DMS53 (cell line): ENCODE measurements at regions not wholly inside any gene's neighbourhood (a gene's known extent, or its start where the extent isn't known, plus 50 kb on each side); places are given as distances from the start of the nearest gene placed in this dataset.

Experiments used
- DNase-seq: peaks from one replicate; lab custom pipeline; 2025; lab: John Stamatoyannopoulos, UW

DNA sequence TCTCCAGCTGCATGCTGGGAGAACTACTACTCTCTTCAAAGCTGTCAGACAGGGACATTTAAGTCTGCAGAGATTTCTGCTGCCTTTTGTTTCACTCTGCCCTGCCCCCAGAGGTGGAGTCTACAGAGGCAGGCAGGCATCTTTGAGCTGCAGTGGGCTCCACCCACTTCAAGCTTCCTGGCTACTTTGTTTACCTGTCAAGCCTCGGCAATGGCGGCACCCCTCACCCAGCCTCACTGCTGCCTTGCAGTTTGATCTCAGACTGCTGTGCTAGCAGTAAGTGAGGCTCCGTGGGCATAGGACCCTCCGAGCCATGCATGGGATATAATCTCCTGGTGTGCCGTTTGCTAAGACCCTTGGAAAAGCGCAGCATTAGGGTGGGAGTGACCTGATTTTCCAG, 61.7 kb downstream of the DMRTA1 start:
- DNase-seq: peak; percentile 82

DNA sequence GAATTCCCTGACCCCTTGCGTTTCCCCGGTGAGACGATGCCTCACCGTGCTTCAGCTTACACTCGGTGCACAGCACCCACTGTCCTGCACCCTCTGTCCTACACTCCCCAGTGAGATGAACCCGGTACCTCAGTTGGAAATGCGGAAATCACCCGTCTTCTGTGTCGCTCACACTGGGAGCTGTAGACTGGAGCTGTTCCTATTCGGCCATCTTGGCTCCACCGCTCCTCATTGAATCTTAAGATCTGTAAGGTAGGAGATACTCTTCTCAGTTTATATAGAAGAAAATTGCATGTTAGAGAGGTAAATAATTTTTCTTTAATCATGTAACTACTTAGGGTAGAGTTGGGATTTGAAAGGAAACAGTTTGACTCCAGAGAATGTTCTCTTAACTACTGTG, 62.2 kb downstream of the DMRTA1 start:
- DNase-seq: peak; percentile 55

DNA sequence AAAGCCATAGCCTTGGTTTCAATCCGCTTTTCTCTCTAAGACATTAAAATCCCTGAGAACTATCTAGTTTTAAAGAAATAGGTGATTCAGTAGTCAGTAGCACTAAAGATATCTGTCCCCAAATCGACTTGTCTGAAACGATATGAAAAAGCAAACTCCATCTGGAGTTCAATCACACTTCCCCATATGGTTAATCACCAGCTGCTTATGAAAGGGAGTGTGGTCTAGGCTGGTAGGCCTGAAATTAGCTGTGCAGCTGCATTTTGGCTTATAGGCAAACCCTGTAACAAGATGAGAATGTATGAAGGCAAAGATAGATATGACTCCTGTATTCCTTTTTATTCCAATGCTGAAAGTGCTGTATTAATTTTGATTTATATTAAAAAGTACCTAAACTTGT, 65.9 kb downstream of the DMRTA1 start:
- no peak for DNase-seq

DNA sequence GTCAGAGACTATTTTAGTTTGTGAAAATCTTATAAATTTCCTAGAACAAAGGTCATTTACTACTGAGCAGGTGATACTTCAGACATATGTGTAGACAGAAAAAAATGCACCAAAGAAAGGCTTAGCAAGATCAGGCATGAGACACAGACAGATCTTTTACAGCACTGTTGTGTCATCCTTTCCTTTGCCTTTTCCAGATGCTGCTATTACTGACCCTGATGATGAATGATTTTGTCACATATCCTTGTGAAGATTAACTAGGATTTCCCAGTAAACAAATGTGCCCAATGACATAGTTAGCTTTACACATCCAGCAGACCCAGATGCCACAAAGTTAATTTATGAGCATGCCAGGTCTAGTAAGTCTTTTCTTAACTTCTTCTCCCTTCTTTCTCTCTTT, 68.2 kb downstream of the DMRTA1 start:
- DNase-seq: no peak

DNA sequence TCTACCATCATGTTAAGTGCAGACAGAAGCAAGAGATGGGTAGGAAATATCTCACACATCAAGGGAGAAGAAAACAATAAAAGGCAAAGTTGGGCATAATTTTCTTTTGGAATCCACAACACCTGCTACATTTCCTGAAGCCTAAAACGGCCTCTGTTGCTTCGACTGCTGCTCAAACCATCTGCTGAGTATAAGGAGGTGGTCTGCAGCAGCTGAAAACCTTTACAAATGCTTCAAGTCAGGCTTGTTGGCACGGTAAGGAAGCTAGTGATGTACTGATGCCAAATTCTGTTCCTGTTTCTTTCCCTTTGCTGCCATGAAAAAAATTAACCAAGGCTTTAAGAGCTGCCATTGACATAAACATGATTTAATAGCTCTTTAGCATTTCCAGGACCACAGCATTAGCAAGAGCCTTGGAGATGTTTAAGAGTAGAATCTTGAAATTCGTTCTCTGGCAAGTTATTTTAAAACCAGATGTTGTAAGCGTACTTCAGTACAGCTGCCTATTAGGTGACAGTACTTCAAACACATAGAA, 75.6 kb downstream of the DMRTA1 start:
- DNase-seq: no peak

DNA sequence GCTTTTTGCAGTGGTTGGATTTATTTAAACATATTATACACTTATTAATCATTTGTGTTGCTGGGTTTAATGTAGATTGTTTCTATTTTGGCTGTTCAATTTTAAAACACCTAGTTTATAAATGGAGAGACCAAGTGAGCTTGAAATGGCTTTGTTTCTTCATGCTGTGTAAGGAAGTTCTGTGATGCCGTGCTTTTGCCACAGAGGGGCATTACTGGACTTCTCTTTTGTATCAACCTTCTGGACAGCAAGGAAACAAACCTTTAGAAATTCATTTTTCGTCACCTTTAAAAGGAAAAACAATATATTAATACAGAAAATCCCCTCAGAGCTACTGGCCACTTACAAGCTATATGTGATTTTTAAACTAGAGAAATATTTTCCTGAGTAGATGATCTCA, 81.9 kb downstream of the DMRTA1 start:
- DNase-seq: peak; percentile 12

DNA sequence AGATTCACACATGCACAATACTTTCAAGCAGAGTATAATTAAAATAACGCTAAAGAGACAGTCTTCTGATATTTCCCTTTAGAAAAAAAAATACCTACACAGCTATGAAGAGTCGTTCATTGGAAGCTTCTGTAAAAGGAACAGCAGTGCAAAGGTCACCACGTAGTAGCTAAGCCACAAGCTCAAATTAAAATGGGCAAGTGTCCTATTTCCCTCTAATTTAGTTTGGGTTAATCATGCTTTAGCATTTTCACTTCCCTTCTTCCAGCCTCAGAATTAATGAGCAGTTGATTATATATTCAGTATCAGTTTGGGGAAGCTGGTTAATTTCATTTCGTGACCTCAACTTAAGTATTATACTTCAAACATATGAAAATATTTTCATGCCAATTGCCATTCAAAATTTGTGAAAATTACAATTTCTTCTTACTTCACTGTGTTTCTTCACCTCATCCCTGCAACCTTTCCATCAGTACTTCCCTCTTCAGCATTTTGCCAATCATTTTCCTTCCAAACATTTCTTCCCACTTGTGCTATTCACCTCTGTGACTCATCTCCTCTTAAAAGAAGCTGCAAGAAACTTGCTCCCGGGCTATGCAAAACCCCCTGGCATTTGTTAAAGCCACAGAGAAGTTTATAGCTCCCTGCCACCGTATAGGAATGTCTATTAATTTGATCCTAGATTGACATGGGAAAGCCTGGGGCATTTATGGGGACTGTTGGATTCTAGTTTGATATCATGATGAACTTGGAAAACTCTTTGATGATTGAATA, 83.0 kb downstream of the DMRTA1 start:
- no peak for DNase-seq

DNA sequence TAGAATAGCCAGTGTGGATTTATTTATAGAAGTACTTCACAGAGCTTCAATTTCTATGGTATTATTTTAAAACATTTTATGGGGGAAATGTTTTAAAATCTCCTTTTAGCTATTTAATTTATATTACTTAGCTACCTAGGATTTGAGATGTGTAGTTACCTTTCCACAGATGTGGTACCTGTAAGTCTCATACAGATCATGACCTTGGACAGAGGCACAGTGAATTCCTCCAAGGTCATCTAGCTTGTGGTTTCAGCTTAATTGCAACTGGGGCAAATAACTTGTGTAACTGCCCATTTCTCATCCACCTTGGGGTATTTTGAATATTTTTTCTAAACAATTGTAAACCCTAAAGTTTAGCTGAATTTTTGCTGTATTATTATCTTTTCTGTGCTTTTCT, 89.2 kb downstream of the DMRTA1 start:
- DNase-seq: no peak

DNA sequence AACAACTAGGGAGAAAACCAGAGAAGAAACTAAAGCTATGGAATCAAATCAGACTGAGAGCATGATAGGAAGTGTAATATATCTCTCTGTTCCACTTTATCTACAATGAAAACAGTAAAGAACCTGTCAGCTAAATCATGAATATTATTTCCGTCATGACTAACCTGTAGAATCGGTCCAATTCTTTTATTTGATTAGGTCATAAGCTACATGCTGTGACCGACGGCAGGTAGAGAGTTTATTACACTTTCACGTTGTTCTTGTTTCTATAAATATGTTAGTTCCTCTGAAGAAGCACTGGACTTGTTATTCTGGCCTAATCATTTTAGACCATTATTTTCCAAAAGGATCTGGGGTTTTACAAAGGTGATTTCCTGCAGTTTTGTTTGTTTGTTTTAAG, 91.1 kb downstream of the DMRTA1 start:
- DNase-seq: no peak

DNA sequence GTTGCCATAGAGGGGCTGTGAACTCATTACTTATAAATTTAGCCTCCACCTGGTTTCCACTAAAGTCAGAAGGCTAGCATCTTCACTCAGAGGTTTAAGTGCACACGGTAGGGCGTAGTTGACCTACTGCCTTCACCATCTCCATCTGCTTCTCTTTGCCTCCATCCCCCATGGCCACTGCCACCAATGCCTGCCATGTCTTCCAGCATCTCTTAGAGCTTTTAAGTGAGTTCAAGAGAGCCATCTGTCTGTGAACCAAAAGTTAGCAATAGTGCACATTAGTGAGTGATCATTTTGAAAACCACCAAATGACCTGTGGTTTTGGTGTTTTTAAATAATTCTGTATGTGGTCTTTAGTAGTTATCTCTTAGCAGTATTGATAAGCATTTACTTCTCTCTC, 102.0 kb downstream of the DMRTA1 start:
- DNase-seq: no peak

DNA sequence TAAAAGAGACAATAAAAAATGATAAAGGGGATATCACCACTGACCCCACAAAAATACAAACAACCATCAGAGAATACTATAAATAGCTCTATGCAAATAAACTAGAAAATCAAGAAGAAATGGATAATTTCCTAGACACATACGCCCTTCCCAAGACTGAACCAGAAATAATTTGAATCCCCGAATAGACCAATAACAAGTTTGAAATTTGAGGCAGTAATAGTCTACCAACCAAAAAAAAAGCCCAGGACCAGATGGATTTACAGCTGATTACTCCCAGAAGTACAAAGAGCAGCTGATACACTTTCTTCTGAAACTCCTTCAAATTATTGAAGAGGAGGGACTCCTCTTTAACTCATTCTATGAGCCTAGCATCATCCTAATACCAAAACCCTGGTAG, 128.1 kb downstream of the DMRTA1 start:
- no peak for DNase-seq

DNA sequence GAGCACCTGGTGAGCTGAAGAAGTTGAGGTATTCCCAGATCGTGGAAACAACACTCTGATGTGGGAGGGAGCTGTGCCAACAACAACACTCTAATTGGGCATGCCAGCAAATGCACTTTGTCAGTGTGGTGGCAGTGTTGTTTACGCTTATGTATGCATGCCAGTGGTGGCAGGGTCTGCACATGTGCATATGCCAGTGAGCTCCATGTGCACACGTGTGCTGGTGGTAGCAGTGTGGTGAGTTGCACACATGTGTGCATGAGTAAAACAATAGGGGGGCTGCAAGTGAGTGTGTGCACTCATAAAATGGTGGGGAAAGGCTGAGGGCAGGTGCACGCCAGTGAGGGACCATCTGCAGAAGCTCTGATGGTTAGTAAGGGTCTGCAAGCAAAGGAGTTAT, 134.2 kb downstream of the DMRTA1 start:
- DNase-seq: no peak

DNA sequence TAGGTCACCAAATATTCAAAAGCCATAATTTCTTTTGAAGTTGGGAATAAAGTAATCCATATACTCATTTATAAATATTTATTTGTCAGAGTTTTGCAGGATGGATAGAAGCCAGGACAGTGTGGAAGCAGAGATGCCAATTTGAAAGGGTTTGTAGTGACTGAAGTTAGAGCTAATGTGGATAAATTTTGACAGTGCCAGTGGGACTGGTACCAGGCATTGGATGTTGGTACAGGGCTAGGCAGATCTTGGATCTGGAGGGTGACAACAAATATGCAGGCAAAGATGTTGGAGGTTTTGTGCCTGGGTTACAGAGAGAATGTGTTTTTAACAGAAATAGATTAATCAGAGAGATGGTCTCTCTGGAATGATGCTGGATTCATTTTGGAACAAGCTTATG, 135.6 kb downstream of the DMRTA1 start:
- DNase-seq: no peak

DNA sequence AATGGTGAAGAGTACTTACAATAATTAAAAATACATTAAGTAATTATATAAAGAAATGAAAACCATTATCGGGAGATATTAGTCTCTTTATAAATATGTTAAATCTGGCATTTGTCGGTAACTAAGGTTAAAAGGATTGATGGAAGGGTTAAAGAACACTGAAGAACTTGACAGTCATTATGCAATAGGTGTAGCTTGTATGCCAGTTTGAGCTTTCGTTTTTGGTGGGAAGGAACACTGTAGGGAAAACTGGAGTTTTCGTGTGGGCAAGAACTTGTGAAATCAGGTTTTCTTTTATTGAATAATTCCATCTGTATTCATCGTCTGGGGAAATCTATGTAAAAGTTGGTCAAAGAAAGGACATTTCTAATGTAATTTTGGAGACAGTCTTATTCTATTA, 142.3 kb downstream of the DMRTA1 start:
- no peak for DNase-seq

DNA sequence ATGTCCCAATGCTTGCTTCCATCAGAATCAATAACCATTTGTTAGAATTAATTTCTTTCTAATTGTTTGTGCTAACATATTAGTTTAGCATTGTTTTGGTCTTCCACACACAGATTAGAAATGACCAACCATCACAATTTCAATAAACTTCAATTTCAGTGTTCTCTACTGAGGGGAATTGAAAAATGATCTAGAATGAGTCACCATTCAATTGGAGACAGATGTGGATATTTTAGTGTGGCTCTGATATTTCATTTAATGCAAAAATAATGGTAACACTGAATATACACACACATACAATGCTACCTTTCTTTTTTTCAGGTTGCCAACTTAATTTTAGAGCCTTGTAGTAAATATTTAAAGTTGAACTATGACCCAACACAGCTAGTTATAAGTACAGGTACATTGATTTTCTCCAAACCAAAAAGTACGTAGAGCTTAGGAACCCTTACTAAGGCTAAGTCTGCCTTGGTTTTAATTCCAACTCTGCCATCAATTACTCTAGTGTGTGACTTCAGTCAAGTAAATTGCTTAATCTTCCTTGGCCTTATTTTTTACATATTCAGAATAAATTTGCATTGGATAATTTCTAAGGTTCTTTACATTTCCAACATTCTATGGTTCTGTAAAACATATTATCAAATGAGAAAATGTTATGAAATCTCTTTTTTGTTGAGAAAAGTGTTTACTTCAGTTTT, 143.9 kb downstream of the DMRTA1 start:
- no peak for DNase-seq

DNA sequence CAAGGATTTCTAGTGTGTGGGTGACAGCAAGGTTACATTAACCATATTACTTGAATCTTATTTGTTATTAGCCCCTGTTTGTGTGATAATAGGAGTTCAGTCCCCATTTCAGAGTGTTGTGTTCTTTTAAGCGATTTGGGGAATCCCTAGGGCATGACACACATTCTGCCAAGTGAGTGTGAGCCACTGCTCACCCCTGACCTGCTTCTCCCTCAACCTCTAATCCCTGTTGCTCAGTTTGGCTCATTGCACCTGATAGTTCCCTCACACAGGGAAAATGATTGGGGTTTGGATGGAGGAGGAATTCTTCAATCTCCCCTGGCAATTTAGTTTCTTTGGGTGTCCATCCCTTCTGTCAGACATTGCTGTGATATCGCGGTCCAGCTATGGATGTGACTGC, 149.2 kb downstream of the DMRTA1 start:
- DNase-seq: no peak

DNA sequence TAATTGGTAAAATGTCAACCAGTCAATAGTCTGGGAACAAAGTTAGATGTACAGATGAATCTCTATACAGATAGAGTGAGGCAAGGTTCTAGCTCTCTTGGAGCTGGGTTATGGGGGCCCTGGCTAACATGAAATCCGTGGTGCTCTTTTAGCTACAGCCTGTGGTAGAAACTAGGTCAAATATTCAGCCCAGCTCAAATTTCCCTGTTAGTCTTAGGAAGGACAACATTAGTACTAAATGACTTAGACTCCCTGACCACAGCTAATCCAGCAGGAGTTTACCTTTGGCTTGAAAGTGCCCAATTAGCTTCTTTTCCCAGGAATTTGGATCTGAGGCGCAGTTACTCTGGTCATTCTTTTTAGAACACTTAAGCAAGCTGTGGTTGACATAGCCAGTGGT, 170.5 kb downstream of the DMRTA1 start:
- DNase-seq: no peak

DNA sequence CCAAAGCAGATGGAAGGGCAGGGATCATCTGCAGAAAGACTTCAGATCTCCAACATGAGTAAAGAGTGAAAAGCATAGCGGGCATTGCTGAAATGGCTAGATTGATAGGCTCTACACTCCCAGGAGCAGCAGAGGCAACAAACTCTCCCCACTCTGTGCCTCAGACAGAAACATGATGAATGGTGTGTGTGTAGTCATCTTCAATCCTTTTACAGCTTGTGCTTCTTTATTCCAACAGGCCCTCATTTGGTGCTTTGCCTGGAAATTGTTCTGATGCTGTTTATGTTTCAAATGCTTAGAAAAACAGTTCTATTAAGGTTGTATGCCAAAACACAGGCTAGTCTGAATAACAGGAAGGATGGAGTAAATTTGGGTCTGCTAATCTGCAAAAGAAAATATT, 176.2 kb downstream of the DMRTA1 start:
- no peak for DNase-seq

DNA sequence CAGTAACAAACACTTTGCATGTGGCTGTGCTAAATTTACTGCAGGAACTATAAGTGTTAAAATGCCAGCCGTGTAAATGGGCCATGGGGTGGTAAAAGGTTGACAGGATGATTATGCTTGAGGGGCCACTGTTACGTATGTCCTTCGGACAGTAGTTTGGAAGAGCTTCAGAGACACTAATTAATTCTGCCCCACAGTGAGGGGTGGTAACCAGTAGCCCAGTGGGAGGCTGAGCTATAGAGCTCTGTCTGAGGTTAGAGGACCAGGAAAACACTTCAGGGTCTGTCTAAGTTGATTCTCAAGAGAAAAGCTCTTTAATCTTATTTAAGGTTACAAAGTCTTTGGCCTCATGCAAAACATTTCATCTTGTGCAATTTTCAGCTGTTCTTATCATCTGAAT, 176.6 kb downstream of the DMRTA1 start:
- DNase-seq: no peak

DNA sequence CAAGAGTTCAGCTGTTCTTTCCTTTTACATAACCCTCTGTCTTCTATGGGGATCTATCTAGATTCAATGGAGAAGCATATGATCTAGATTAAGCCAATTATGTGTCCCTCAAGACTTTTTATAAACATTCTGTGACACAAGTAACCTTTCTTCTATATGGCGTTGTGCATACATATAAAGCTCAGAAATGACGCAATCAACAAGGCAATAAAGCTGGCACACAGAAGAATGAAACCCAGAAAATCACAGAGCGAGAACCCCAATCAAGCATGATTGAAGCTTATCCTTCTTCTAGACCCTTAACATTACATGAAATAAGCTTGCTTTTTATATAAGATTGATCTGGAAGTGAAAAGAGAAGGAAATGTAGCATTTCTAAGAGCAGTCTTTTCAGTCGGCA, 178.9 kb downstream of the DMRTA1 start:
- no peak for DNase-seq

DNA sequence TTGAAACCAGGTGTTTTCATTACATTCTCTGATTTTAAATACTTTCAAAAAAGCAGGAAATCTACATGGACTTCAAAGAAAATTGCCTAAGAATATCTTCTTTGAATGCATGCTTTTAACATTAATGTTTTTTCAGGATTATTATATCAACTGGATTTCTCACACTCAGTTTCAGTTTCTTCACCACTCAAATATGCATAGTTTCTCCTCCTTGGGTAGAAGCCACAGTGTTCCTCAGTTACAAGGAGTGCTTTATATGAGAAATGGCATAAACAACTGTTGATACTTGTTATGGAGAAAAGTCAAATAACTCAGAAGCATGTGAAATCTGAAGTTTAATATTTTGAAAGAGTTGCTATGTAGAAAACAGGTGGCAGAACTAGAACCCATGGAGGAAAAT, 196.9 kb downstream of the DMRTA1 start:
- DNase-seq: no peak

DNA sequence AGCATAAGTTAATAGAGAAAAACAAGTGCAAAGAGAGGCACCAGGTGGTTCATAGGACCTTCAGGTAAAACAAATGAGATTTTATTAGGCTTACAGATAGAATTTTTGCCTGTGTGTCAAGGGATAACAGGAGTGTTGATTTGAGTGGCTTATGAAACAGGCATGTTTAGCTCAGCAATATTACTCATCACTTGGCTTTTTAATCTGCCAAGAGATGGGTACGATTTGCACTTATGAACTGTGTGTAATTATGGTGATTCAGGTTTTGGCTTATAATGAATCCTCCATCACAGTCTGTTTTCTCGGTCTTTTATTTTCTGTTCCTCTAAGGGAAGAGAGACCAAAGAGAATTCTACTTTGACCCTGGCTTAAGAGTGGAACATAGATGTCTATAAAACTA, 199.3 kb downstream of the DMRTA1 start:
- no peak for DNase-seq

DNA sequence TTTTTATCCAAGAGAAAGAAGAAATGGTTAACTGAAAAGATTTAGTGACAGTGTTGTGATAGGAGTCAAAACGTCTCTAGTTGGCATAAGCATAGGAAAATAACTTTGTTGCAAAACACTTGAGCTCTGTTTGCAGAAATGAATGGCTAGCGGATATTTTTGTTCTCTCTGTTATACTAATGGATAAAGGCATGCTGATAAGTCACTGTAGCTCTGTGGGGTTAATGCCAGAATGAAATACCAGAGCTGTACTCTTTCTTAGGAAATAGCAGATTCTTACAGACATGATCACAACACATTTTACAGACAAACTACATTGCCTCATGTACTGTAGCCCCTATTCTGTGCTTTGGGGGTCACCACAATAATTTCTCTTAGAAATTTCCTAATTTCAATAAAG, 202.8 kb downstream of the DMRTA1 start:
- DNase-seq: no peak

DNA sequence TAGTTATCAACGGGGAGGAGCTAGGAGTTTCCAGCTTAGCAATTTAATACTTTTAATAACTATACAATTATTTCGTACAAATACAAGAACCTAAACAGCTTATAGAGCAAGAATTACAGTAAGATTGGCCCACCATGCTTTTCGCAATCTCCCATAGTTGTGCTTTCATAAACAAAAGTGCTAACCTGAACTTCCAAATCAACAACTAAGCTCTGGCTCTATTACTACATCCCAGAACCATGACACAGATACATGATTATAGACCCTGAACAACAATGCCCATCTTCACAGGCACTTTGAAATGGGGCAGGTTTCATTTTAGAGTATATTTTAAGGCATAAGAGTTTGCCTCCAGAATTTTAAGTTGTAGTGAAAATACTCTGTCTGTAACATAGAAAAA, 203.5 kb downstream of the DMRTA1 start:
- no peak for DNase-seq
